NCI-H774 (cell line): ENCODE measurements at regions not wholly inside any gene's neighbourhood (a gene's known extent, or its start where the extent isn't known, plus 50 kb on each side); places are given as distances from the start of the nearest gene placed in this dataset.
A peak's percentile ranks its signal among the peaks of the same experiment; 100 is the strongest.

Source experiments
- DNase-seq: peaks from one replicate; lab custom pipeline; 2025; lab: John Stamatoyannopoulos, UW

DNA sequence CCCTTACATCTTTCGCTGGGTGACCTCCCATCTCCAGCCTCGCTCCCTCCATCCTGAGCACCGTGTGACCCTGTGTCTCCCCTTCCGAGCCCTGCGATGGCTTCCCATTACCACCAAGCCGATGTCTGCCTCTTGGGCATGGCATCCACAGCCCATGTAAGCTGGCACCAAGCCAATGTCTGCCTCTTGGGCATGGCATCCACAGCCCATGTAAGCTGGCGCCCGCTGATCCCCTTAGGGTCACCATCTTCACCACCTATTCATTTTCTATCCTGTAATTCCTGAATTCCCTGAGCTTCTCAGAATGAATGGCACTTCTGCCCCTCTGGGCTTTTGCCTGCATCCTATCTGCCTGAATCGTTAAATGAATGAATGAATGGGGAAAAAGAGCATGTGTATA lies 478.2 kb upstream of the CCL2 start:
- DNase-seq = no peak

DNA sequence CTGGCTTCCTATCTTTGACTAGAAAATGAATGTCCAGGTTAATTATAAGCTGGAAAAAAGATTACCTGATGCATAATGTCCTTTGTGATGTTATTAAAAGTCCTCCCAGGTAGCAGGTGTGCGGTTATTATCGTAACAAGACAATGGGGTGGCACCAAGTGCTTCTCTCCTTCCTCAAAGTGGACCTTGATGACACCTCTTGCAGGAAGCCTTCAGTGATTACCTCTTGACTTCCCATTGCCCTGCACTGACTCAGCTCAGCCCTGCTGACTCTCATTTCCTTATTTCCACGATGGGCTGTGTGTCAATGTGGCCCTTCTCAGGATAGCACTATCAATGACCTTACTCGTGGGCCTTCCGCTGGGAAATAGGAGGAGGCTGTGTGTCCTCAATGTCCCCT lies 477.4 kb upstream of the CCL2 start:
- DNase-seq = no peak

DNA sequence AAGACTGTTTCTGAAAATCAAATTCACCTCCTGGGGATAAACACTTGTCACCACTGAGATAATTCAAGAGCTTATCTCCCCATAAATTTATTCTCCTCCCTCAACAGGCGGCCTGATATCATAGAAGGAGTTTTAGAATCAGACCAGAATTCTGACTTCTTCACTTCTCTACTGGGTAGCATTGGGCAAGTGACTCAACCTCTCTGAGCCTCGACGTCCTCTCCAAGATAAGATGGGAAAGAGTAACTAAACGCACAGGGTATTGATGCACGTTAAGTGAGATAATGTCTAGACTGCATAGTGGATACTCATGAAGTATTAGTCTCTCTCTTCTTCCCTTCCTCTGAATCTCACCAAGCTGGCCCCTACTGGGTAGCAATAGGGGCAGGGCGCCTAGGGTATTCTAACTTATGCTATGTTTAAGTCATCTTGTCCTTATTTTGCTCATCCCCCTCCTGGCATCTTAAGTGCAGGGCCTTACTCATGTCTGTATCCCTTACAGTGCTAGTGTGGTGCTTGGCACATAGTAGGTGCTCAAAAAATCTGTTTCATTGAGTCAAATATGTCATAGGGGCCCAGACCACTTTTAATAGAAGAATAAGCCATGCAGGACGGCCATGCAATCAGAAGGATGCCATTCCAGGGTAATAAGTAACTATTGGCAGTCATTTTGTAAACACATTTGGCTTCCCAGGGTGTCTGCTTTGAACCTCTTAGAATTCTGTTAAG lies 476.4 kb upstream of the CCL2 start:
- no peak for DNase-seq

DNA sequence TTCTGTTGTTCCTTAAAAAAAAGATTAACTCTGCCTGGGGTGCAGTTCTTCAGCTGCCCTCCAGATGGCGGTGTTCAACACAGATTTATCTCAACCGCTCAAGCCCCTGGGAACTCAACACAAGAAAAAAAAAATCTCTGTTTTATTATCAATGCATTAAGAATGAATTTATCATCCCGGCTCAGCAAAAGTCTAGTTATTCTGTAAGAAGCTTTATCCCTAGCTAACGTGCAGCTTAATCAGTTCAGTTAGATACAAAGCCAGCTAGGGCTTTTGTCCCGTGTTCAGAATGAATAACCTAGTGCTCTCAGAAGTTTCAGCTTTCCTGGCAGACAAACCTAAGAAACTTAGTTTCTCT lies 475.9 kb upstream of the CCL2 start:
- DNase-seq = peak; percentile 54

DNA sequence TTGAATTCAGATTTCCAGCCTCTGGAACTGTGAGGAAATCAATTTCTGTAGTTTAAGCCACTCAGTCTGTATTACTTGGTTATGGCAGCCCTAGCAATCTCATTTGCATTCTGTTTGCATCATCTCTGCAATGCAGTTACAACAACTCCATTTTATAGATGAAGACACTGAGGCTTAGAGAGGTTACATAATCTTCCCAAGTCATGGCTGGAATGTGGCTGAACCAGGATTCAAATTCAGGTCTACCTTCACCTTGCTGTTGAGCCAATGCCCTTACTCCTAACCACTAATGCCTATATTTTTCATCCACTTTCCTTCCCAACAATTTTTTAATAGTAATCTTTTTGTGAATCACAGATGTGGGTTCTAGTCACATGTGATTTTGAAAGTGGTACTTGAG lies 469.8 kb upstream of the CCL2 start:
- DNase-seq = no peak

DNA sequence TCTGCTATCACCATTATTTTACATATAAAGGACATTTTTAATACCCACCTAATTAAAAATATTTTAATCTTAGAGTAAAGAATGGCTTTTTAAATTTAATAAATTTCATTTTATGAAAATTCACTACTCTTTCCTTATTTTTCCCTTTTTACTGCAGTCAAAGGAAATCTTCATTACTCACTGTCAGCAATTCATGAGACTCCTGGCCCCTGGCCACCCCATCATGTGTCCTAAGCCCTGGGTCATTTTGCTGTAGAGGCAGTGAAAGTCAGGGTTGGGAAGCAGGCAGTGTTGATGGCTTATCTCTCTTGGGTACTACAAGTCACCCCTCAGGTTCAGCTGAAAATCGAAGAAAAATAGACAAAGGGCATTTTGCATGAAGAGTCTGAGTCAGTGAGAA lies 468.6 kb upstream of the CCL2 start:
- no peak for DNase-seq

DNA sequence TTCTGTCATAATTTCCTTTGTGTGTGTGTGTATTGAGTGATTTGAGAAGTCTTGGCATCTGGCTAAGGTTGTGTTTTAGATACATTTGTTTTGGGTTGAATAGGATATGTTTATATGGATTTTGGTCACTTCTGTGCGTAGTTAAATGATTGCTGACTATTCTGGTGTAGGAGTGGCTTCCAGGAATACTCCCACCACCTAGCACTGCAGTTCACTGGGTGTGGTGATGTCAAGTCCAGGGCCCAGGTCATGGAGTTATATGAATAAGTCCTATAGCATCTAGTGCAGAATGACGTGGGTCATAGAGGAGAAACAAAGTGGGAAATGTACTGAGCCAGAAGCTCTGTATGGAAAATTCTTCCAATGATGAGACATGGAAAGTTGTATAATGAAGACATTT lies 465.4 kb upstream of the CCL2 start:
- DNase-seq = no peak

DNA sequence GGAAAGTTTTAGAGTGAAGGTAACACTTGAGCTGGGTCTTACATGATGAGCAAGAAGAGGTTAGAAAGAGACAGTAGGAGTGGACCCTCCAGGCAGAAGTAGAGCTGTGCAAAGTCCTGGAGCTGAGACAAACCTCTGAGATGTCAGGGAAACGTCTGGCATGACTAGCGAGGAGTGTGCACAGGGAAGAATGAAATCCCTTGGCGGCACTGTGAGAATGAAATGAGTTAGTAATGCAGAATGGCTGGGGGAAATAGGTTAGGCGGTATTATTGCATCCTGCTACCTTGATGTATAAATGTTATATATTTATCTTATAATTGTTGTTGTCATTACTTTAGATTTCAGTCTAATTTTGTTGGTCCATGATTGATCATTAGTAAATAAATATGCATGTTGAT lies 457.9 kb upstream of the CCL2 start:
- DNase-seq = no peak

DNA sequence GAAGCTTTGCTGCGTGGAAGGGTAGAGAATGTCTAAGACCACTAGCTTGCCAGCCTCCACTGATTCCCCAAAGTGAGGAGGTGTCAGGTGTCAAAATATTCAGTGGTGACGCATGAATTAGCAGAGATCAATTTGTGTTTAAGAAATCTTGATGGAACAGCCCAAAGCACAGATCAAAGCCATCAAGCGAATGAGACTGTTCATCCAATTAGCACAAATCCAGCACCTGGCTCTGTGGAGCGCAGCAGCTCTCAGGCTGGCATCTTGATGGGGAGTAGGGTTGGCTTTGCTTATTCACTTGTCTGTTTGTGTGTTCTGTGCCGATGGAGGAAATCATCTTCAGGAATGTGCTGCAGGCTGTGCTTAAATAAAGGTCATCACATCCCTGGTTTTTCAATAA lies 456.8 kb upstream of the CCL2 start:
- no peak for DNase-seq

DNA sequence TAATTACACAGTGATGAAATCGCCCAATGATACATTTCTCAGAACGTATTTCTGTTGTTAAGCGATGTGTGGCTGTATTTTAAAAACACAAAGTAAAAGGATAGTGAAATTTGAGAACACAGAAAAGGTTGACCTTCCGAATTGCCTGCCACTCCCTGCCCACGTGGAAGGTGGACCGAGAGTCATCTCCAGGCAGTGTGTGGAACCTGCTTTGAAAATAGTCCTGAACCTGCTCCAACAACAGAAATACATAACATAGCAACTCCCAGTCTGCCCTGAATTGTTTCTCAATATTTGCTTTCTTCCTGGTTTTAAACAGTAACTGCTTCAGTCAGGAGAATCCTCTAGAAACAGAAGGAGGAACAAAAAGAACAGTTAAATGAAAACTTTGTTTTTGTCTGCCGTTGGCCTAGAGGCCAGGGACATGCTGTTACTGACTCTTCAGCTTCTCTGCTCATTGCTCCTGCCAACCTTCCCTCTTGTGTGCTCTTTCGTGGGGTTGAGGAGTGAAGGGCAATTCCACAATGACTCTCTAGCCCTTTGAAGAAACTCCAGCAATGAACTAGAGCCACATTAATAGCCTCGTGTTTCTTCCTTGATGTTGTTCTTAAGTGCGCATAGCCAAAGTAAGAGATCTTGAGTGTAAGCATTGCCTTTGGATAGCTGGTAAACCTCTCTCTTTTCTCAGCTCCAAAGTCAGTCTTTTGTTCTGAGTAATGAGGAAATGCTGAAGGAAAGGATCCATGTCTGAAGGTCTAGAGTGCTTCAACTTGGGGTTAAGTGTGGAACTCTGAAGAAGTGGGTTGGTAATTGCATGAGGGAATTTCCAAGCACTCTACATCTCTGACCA lies 452.5 kb upstream of the CCL2 start:
- no peak for DNase-seq

DNA sequence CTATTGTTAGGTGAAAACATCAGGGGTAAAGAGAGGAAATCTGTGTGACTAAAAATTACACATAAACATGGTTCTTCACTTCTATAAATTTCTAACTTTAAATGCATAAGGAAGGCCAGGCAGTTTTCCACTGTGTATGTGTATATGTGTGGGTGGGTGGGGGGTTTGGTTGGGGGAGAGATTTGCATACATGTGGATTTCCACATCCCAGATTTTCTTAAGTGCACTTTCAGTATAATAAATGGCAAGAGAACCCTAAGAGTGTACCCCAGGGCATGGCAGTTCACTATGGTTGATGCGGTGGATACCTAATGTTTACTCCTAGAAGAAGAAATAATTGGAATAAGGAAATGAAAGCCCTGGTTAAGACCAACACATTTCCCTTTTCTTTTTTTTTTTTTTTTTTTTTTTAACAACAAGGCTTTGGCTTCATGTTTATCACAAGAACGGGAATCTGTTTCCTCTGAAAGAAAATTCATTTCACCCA lies 451.8 kb upstream of the CCL2 start:
- no peak for DNase-seq

DNA sequence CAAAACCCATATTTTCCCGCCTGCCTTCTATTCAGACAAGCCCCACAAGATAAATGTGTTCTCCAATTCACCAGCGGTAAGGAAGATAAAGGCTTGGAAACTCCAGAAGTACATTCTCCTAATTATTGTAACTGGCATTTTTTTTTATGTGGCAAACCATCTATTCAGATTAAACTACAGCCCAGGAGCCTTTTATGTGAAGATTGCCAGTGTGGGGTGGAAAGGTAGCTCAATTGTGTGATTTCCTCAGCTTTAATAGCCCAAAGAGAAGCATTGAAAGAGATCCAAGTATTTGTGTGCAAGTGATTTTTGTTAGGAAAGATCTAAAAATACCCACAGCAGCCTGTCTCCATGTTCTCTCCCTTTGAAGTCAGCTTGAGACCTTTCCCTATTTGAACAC lies 451.4 kb upstream of the CCL2 start:
- DNase-seq = peak; percentile 48

DNA sequence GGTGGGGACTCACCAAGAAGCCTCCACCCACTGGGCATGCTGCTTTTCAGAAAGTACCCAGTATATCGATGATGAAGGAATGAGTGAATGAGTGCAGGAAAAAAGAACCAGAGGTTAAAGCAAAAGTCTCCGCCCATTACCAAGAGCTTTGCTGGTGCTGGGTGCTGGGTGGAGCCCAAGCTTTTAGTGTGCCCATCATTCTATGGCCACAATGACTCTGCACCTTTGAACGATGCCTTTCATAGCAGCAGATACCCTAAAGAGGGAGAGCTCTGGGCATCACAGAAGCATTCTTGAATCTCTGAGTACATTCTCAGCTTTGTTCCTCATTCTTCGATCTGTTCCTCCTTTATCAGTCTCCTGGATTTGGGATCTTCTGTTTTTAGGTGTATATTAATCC lies 450.7 kb upstream of the CCL2 start:
- DNase-seq = no peak

DNA sequence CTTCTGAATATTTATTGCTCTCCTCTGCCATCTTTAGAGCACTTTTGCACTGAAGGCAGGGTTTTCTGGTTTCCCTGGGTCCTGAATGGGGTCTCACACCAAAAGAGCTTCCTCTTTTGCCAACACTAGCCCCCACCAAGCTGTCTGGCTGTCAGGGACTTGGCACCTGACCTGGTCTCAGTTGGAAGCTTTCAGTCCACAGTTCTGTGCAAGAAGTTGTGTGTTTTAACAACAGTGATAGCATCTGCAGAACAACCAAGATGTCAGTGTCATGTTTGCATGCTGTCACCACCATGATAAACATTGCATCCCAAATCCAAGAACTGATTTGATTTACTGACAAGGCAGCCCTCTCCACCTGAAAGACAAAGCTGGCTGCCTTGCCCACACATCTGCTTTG lies 448.5 kb upstream of the CCL2 start:
- DNase-seq = no peak

DNA sequence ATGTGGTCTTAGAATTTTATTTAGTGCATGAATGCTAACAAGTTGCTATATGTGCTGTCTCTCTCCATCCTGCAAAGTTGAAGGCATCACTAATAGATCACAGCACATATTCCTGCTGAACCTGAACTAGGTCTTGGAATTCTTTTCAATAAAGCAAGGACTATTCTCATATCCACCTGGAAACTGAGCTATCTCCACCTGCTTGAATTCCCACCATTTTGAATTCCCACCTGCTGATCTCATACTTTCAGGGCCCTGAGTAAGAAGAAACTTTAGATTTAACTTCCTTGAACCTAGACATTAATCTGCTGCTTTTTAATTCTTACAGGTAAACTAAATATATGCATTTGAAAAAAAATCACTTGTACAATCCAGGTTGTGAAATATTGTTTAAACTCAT lies 445.3 kb upstream of the CCL2 start:
- DNase-seq = no peak

DNA sequence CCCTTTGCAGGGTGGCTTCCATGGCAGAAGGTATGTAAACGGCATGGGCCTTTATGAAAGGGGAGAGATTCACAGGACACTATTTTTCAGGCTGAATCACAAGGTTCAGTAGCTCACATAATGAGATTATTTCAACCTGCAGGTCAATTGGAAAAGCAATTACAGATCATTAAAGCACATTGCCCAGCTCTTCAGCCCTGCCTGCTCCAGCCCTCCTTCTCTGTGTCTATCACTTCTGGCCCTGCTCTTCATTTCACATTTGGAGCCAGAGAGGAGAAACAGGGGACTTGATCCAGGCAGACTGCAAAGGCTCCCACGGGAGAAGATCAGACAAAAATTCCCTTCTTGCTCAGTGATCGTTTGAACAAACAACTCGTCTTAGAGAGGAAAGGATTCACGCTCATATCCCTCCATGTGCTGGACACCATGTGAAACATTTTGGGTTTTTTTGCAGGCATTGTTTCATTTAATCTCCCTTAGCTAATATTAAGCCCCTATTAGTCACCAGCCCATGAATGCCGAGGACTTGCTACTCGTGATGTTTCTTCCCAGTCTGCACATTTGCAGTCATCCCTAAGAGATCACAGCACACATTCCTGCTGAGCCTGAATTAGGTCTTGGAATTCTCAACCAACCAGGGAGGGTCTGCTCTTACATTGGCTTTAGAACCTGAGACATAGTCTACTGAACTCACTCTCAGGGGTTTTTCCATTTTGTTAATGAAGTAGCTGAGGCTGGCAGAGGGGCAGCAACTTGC lies 443.9 kb upstream of the CCL2 start:
- DNase-seq = no peak

DNA sequence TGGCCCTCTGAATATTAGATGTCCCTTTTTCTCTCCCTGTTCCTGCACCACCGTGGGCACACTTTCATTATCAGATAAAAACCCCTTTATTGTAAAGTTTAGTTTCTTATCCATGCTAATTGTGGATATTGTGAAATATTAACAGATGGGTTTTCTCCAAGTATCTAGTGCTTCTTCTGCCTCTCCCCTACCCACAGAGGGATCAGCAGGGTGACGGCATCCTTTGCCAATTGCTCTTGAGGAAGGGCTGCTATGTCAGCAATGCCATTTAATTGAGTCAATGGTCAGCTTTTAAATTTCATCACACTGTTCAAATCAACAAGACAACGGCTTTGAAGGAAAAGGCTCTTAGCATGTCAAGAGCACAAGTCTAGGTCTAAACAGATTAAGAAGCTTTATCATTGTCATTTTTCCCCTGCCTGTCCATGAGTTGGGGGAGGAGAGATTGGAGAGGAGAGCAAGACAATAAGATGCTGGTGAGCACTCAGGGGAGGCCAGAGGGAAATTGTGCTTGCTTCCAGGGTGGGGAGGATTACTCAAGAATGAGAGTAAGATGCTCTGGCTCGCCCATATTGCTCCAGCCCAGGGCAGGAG lies 443.0 kb upstream of the CCL2 start:
- no peak for DNase-seq

DNA sequence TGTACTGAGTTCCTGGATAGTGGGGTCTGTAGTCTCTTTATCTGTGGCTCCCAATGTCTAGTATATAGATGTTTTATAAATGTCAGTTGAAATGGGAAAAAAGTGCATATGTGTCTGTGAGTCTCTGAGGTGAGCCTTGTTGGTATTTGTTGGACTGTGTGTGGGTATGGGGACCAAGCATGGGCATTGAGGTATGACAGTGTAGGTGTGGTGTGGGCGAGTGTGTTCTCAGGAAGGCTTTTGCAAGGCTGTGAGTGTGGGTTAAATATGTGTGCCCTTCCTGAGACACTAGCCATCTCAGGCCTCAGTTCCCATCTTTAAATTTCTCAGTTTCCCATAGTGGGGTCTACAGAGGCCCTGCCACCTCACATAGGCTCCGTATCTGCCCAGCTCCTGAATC lies 440.2 kb upstream of the CCL2 start:
- DNase-seq = no peak

DNA sequence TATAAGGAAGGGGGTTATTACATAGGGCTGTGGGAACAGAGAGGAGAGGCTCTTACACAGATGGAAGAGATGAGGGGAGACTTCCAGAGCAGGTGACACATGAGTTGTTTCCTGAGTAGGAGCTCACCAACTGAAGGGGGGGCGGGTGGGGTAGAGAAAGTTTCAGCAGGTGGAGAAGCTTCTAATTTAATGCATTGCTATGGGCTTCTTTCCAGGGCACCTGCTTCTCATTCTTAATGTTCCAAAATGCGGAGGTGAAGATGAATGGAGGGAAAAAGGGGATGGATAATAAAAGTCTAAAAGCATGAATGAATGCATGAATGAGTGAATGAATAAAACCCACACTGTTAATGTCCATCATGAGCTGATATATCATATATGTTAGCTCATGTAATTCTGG lies 439.0 kb upstream of the CCL2 start:
- DNase-seq = no peak

DNA sequence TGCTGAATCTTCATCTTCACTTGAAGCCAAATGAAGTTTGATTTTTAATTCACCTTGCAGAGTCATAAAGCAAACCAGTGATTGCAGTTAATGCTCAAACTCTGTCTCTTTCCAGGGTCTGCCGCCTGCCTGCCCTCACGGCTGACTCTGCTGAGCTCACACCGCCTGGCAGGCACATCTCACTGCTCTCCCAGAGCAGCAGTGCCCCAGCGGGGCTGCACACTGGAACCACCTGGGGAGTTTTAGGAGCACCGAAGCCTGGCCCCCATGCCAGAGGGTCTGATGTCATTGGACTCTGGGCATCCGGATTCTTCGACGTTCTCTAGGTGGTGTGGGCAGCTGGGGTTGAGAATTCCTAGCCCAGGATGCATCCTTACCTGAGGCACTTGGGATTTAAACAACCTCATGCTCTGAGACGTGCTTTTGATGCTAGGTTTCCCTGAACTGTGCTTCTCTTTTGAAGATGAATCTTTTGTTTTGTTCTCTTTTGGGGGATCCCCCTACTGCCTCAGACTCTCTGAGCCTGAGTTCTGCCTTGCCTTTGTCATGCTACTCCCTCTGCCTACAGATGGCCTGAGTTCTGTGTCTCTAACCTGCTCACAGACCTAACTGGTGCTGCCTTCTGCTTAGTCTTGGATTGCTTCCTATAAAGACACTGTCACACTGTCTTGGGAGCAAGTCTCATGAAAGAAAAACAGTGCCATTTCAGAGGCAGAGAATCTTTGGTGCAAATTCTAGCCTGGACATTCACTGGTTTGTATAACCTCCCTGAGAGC lies 438.1 kb upstream of the CCL2 start:
- DNase-seq = no peak

DNA sequence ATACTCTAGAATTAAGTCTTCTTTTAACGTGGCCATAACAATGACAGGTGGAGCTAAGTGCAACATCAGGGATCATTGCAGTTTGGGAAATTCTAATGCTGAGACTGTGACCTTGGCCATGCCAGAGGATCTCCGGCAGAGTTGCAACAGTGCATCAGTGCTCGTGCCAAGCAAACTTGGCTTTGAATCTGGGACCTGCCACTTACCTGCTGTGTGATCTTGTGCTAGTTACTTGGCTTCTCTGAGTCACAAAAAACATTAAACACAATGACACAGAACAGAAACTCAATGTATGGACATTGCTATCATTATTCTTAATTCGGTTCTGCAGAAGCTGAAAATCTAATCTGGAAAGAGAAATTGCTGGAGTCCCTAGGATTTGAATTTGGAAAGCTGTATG lies 435.5 kb upstream of the CCL2 start:
- no peak for DNase-seq

DNA sequence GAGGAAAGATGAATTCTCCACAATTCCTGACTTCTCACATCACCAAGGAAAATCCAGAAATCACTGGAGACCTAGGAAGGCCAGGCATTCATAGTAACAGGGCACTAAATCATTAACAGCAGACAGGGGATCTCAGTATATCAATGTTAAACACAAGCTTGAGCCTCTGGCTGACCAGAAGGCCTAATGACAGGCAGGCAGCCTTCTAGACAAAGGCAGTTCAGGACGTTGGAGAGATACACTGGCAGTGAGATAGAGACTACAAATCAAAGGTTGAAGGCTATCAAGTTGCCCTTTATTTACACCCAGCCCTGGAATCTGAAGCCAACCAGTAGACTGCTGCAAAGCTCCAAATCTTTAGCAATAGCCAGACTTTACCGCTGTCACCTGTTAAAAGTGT lies 422.8 kb upstream of the CCL2 start:
- DNase-seq = no peak
